ENCODE measurements at regions not wholly inside any gene's neighbourhood (a gene's known extent, or its start where the extent isn't known, plus 50 kb on each side); places are given as distances from the start of the nearest gene placed in this dataset.

- TF ChIP-seq POLR2A (IDR thresholded peaks at IDR 0.05; ENCODE audit: low read length) (no peak), GATA1 (IDR thresholded peaks at IDR 0.05; ENCODE audit: low read depth, low read length) (no peak)
Observed at GRCh38 chr21:32212116-32212515, 66.7 kb downstream of the MIS18A start.

All from erythroblast (primary cell).